HG02870 (cell line): ENCODE measurements at regions not wholly inside any gene's neighbourhood (a gene's known extent, or its start where the extent isn't known, plus 50 kb on each side); places are given as distances from the start of the nearest gene placed in this dataset.
"Not testable (repeated sequence)": the region's sequence is repeated elsewhere in the genome, so short reads cannot be mapped to it uniquely, and the experiment has no call there.

Experiments used
- ATAC-seq: cut with Tn5 transposase; IDR thresholded peaks from one replicate; pipeline ENCODE4 v1.9.1; 2021; ENCODE audit warnings: mild to moderate bottlenecking, moderate library complexity; ENCODE audit not compliant: unreplicated experiment

- ATAC-seq = no peak
Observed at GRCh38 chr5:8689773-8690172, 820.8 kb downstream of the MTRR start.

GRCh38 chr5:8691221-8691620 is 822.3 kb downstream of the MTRR start:
- ATAC-seq = no peak

GRCh38 chr5:8693341-8693844 is 824.4 kb downstream of the MTRR start:
- ATAC-seq = no peak

GRCh38 chr5:8694545-8694944 is 825.6 kb downstream of the MTRR start:
- no peak for ATAC-seq

GRCh38 chr5:8695902-8696845 is 827.2 kb downstream of the MTRR start:
- no peak for ATAC-seq

GRCh38 chr5:8700222-8700621 is 831.3 kb downstream of the MTRR start:
- ATAC-seq = no peak

- ATAC-seq = no peak
Observed at GRCh38 chr5:8700671-8701070, 831.7 kb downstream of the MTRR start.

GRCh38 chr5:8701251-8701650 is 832.3 kb downstream of the MTRR start:
- no peak for ATAC-seq

- ATAC-seq = no peak
Observed at GRCh38 chr5:8710426-8710930, 835.4 kb downstream of the SEMA5A start.

GRCh38 chr5:8714198-8714597 is 831.7 kb downstream of the SEMA5A start:
- no peak for ATAC-seq

GRCh38 chr5:8714861-8715260 is 831.0 kb downstream of the SEMA5A start:
- ATAC-seq = no peak

- ATAC-seq = no peak
Observed at GRCh38 chr5:8719796-8720195, 826.1 kb downstream of the SEMA5A start.

- no peak for ATAC-seq
Observed at GRCh38 chr5:8720506-8720905, 825.4 kb downstream of the SEMA5A start.

- no peak for ATAC-seq
Observed at GRCh38 chr5:8721536-8721935, 824.3 kb downstream of the SEMA5A start.

- ATAC-seq = no peak
Observed at GRCh38 chr5:8726383-8727036, 819.4 kb downstream of the SEMA5A start.

- ATAC-seq = no peak
Observed at GRCh38 chr5:8727396-8727795, 818.5 kb downstream of the SEMA5A start.

GRCh38 chr5:8729437-8729836 is 816.4 kb downstream of the SEMA5A start:
- no peak for ATAC-seq

- no peak for ATAC-seq
Observed at GRCh38 chr5:8730194-8730593, 815.7 kb downstream of the SEMA5A start.

GRCh38 chr5:8731110-8731509 is 814.8 kb downstream of the SEMA5A start:
- not testable (repeated sequence) for ATAC-seq

- ATAC-seq = no peak
Observed at GRCh38 chr5:8740595-8740994, 805.3 kb downstream of the SEMA5A start.

- ATAC-seq = no peak
Observed at GRCh38 chr5:8749556-8749955, 796.3 kb downstream of the SEMA5A start.

GRCh38 chr5:8750100-8750499 is 795.8 kb downstream of the SEMA5A start:
- ATAC-seq = no peak
